PFSK-1 (cell line): ENCODE measurements at regions not wholly inside any gene's neighbourhood (a gene's known extent, or its start where the extent isn't known, plus 50 kb on each side); places are given as distances from the start of the nearest gene placed in this dataset.

Experiments
- SIN3A ChIP-seq: IDR thresholded peaks from 2 replicates; pipeline ENCODE4 v1.6.1; 2012; ENCODE audit warnings: mild to moderate bottlenecking, low read length, moderate library complexity, borderline replicate concordance; ENCODE audit not compliant: insufficient read depth
- TAF1 ChIP-seq: IDR thresholded peaks from 2 replicates; pipeline ENCODE4 v1.6.1; 2012; ENCODE audit warnings: low read length, control low read depth, borderline replicate concordance; ENCODE audit not compliant: insufficient read depth

- no peak for TF ChIP-seq TAF1
- TF ChIP-seq SIN3A, result no peak
Measured at GRCh38 chr6:140002396-140003022, 628.1 kb upstream of the CITED2 start.
